Testis (tissue), 2 donors: ENCODE measurements at regions not wholly inside any gene's neighbourhood (a gene's known extent, or its start where the extent isn't known, plus 50 kb on each side); places are given as distances from the start of the nearest gene placed in this dataset.
"Not testable (repeated sequence)": the region's sequence is repeated elsewhere in the genome, so short reads cannot be mapped to it uniquely, and the experiment has no call there.

ENCODE experiments used
- DNase-seq: peaks from one replicate; pipeline ENCODE4 v3.0.0-alpha.2; 2019
- H3K27ac ChIP-seq, 2 donors: fragments of 200-600 bp; sonication (generic); one replicate each; pipeline ENCODE4 v1.5.1; 2019
- H3K27me3 ChIP-seq: fragments of 200-600 bp; sonication (generic); one replicate; pipeline ENCODE4 v1.5.1; 2019
- H3K36me3 ChIP-seq: fragments of 200-600 bp; sonication (generic); one replicate; pipeline ENCODE4 v1.5.1; 2017; ENCODE audit warnings: low read depth; ENCODE audit errors: missing control alignments
- H3K4me1 ChIP-seq: fragments of 200-600 bp; sonication (generic); one replicate; pipeline ENCODE4 v1.5.1; 2019
- H3K4me3 ChIP-seq, 2 donors: fragments of 200-600 bp; sonication (generic); one replicate each; pipeline ENCODE4 v1.5.1; 2017 to 2019
- H3K9me3 ChIP-seq: fragments of 200-600 bp; sonication (generic); one replicate; pipeline ENCODE4 v1.5.1; 2017
- CTCF ChIP-seq, 3 experiments: fragments of 450-650 bp in 2 of 3; fragments of 200-600 bp in 1 of 3; sonication (generic) in 1 of 3; IDR thresholded peaks; one replicate each; pipeline ENCODE4 v1.5.1; 2016 to 2019; ENCODE audit warnings: antibody characterized with exemption in 3 of 3, mild to moderate bottlenecking in 2 of 3, moderate library complexity in 1 of 3
- POLR2A ChIP-seq: fragments of 450-650 bp; IDR thresholded peaks from one replicate; pipeline ENCODE4 v1.6.1; 2017; ENCODE audit warnings: antibody characterized with exemption, mild to moderate bottlenecking, moderate library complexity
- WGBS, 2 donors: methylation state at CpG; one replicate each; pipeline ENCODE4 v1.1.5; 2018; 5-methylcytosine and 5-hydroxymethylcytosine counted together
- intact Hi-C: fragments of 100-400 bp; cut with DNase I; formaldehyde crosslinking; loops from one replicate; pipeline ENCODE4 v1.15.1; 2023; ENCODE audit warnings: low total_unique reads

GRCh38 chr12:75690296-75690955 lies 179.0 kb upstream of the KRR1 start:
- no peak for TF ChIP-seq CTCF (IDR thresholded peaks at IDR 0.05)
- Histone ChIP-seq H3K4me1 (no peaks in the 10 kb centered on the region), H3K4me3 (no peak overlapping the region), H3K36me3 (no peaks in the 10 kb centered on the region), H3K27me3 (no peaks in the 10 kb centered on the region), H3K9me3 (no peaks in the 10 kb centered on the region), H3K27ac (no peak overlapping the region)
- intact Hi-C loops: no loop called here
- DNase-seq: no peak
- WGBS, 2 donors: 76 to 88% methylated on average over 11 of the region's 11 CpGs

GRCh38 chr12:75686233-75686632 lies 174.8 kb upstream of the KRR1 start:
- H3K9me3 ChIP-seq, DNase-seq, intact Hi-C loops, H3K4me3 ChIP-seq, H3K4me1 ChIP-seq, H3K27me3 ChIP-seq, H3K36me3 ChIP-seq, H3K27ac ChIP-seq: not testable (repeated sequence)
- 27 to 42% methylated on average over 1 of the region's 1 CpG for WGBS, 2 donors

GRCh38 chr12:75685617-75686225 lies 174.3 kb upstream of the KRR1 start:
- TF ChIP-seq POLR2A (no peak), CTCF (IDR thresholded peaks at IDR 0.05) (no peak)
- Histone ChIP-seq H3K27me3 (no peaks in the 10 kb centered on the region), H3K4me1 (peaks cover 6% of the 10 kb centered on the region), H3K27ac (no peak overlapping the region), H3K4me3 (no peak overlapping the region), H3K36me3 (no peaks in the 10 kb centered on the region), H3K9me3 (no peaks in the 10 kb centered on the region)
- intact Hi-C loops: no loop called here
- no peak for DNase-seq
- WGBS, 2 donors: 66 to 75% methylated on average over 2 of the region's 2 CpGs

- no peak overlapping the region for H3K4me3 ChIP-seq
- TF ChIP-seq CTCF (IDR thresholded peaks at IDR 0.05): no peak
- no peak for TF ChIP-seq POLR2A
- no peaks in the 10 kb centered on the region for H3K36me3 ChIP-seq
- DNase-seq: no peak
- WGBS, 2 donors: 51 to 53% methylated on average over 5 of the region's 5 CpGs
- no peaks in the 10 kb centered on the region for H3K27me3 ChIP-seq
- H3K27ac ChIP-seq: peak overlapping the region; percentile 21 to 59
- intact Hi-C loops: no loop called here
- no peaks in the 10 kb centered on the region for H3K9me3 ChIP-seq
- peaks cover 6% of the 10 kb centered on the region for H3K4me1 ChIP-seq
These were observed 173.5 kb upstream of the KRR1 start for GRCh38 chr12:75684678-75685616.

- H3K4me3 ChIP-seq, H3K9me3 ChIP-seq, intact Hi-C loops, H3K36me3 ChIP-seq, H3K27me3 ChIP-seq, DNase-seq, H3K4me1 ChIP-seq: not testable (repeated sequence)
- H3K27ac ChIP-seq: peak overlapping the region; percentile 21 to 59
- 58 to 61% methylated on average over 4 of the region's 4 CpGs for WGBS, 2 donors
These were observed 172.7 kb upstream of the KRR1 start for GRCh38 chr12:75683995-75684586.
